ENCODE measurements at regions not wholly inside any gene's neighbourhood (a gene's known extent, or its start where the extent isn't known, plus 50 kb on each side); places are given as distances from the start of the nearest gene placed in this dataset.

DNA sequence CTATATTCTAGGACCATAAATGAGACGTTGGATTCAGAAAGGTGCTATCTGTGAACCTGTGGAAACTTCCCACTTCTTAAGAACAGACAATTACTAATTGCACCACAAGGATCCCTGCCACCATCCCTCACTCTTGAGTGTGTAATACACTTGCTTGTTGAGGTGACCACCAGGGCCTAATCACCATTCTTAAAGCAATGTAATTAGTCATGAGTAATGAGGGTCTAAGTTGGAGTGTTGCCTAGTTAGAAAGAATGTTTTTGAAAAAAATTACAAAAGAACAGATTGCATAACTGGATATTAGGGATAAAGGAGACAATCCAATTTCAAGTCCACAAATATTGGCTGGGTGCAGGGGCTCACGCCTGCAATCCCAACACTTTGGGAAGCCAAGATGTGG lies 56.9 kb upstream of the TRIO start:
- TF ChIP-seq, protein P1, sequence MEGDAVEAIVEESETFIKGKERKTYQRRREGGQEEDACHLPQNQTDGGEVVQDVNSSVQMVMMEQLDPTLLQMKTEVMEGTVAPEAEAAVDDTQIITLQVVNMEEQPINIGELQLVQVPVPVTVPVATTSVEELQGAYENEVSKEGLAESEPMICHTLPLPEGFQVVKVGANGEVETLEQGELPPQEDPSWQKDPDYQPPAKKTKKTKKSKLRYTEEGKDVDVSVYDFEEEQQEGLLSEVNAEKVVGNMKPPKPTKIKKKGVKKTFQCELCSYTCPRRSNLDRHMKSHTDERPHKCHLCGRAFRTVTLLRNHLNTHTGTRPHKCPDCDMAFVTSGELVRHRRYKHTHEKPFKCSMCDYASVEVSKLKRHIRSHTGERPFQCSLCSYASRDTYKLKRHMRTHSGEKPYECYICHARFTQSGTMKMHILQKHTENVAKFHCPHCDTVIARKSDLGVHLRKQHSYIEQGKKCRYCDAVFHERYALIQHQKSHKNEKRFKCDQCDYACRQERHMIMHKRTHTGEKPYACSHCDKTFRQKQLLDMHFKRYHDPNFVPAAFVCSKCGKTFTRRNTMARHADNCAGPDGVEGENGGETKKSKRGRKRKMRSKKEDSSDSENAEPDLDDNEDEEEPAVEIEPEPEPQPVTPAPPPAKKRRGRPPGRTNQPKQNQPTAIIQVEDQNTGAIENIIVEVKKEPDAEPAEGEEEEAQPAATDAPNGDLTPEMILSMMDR (IDR thresholded peaks at IDR 0.05 in 2 of 3, conservative IDR thresholded peaks at IDR 0.05 in 1 of 3; ENCODE audit: control insufficient read depth in 2 of 3, extremely low read depth in 1 of 3, insufficient read depth in 1 of 3, low read depth in 3 of 3, low read length in 3 of 3), result no peak
- TF ChIP-seq TAF1 (IDR thresholded peaks at IDR 0.05; ENCODE audit: borderline replicate concordance, low read depth, low read length) (no peak), POLR2A (IDR thresholded peaks at IDR 0.05; ENCODE audit: low read depth, low read length) (no peak), SIX5 (IDR thresholded peaks at IDR 0.05; ENCODE audit: low read depth, low read length, severe bottlenecking) (no peak)
